ENCODE measurements at regions not wholly inside any gene's neighbourhood (a gene's known extent, or its start where the extent isn't known, plus 50 kb on each side); places are given as distances from the start of the nearest gene placed in this dataset.

- DNase-seq = no peak
Observed at GRCh38 chr10:112000466-112000865, 183.1 kb downstream of the GPAM start.

- no peak for DNase-seq
Observed at GRCh38 chr10:112002206-112002605, 181.4 kb downstream of the GPAM start.

- DNase-seq = no peak
Observed at GRCh38 chr10:112004075-112004474, 179.5 kb downstream of the GPAM start.

- no peak for DNase-seq
Observed at GRCh38 chr10:112005044-112005443, 178.5 kb downstream of the GPAM start.

- no peak for DNase-seq
Observed at GRCh38 chr10:112006407-112006806, 177.2 kb downstream of the GPAM start.

GRCh38 chr10:112006831-112007230 lies 176.7 kb downstream of the GPAM start:
- no peak for DNase-seq

- DNase-seq = no peak
Observed at GRCh38 chr10:112022196-112022595, 161.4 kb downstream of the GPAM start.

- DNase-seq = no peak
Observed at GRCh38 chr10:112024079-112024478, 159.5 kb downstream of the GPAM start.

GRCh38 chr10:112025228-112025627 lies 158.3 kb downstream of the GPAM start:
- no peak for DNase-seq

GRCh38 chr10:112026438-112026837 lies 157.1 kb downstream of the GPAM start:
- no peak for DNase-seq

- no peak for DNase-seq
Observed at GRCh38 chr10:112027731-112028280, 155.8 kb downstream of the GPAM start.

GRCh38 chr10:112030431-112030830 lies 153.1 kb downstream of the GPAM start:
- DNase-seq = no peak

GRCh38 chr10:112039823-112040222 lies 143.7 kb downstream of the GPAM start:
- DNase-seq = no peak

- DNase-seq = no peak
Observed at GRCh38 chr10:112040696-112041095, 142.9 kb downstream of the GPAM start.

GRCh38 chr10:112045938-112046337 lies 137.6 kb downstream of the GPAM start:
- no peak for DNase-seq

- DNase-seq = no peak
Observed at GRCh38 chr10:112047674-112048073, 135.9 kb downstream of the GPAM start.

- no peak for DNase-seq
Observed at GRCh38 chr10:112052166-112052565, 131.4 kb downstream of the GPAM start.

GRCh38 chr10:112053895-112054294 lies 129.7 kb downstream of the GPAM start:
- no peak for DNase-seq

- no peak for DNase-seq
Observed at GRCh38 chr10:112054516-112054915, 129.0 kb downstream of the GPAM start.

GRCh38 chr10:112057072-112057471 lies 126.5 kb downstream of the GPAM start:
- DNase-seq = no peak

GRCh38 chr10:112059220-112059619 lies 124.3 kb downstream of the GPAM start:
- no peak for DNase-seq

GRCh38 chr10:112071596-112072133 lies 111.9 kb downstream of the GPAM start:
- no peak for DNase-seq

- no peak for DNase-seq
Observed at GRCh38 chr10:112078003-112078402, 105.6 kb downstream of the GPAM start.

GRCh38 chr10:112080231-112080630 lies 103.3 kb downstream of the GPAM start:
- DNase-seq = no peak

GRCh38 chr10:112082120-112082519 lies 101.4 kb downstream of the GPAM start:
- DNase-seq = no peak
